GM21526 (cell line): ENCODE measurements at regions not wholly inside any gene's neighbourhood (a gene's known extent, or its start where the extent isn't known, plus 50 kb on each side); places are given as distances from the start of the nearest gene placed in this dataset.

Source experiments
- ATAC-seq: cut with Tn5 transposase; IDR thresholded peaks from one replicate; pipeline ENCODE4 v1.9.1; 2021; ENCODE audit warnings: moderate library complexity; ENCODE audit not compliant: unreplicated experiment, low FRiP score

DNA sequence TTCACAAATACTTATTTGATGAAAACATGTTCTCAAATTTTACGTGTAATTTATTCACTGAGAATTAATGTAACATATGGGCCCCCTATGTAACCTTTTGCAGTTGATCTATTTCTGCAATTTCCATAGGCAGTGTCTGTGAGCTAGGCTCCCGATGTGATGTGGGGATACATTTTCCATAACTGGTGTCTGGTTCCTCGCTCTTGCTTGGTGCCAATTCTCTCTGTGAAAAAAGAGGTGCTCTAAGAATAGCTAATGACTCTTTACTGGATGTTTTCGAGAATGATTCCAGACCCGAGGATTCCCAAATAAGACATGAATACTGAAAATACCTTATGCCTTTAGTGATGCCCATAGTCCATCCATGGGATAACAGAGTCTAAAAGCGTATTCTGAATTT lies 286.7 kb upstream of the FZD8 start:
- no peak for ATAC-seq

DNA sequence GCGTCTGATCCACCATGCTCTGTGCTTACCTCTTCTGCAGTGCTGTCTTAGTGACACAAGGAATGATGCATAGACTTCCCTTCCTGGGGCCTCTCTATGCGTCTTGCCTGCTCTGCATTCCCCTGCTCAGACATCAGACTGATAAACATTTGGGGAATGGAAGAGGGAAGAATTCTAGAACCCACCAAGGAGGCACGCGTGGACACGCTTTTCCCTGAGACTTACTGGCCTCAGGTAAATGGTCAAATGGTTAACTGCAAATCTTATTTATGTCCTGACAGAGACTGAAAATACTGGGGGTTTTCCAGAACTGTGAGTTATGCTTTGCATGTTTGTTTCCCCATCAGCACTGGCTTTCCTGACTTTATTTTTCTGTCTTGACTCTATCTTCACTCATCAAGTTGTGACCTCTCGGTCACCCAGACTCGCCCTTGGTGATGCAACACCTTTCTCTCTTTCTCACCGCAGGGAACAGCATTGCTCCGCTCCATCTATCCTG lies 285.9 kb upstream of the FZD8 start:
- ATAC-seq, result no peak

DNA sequence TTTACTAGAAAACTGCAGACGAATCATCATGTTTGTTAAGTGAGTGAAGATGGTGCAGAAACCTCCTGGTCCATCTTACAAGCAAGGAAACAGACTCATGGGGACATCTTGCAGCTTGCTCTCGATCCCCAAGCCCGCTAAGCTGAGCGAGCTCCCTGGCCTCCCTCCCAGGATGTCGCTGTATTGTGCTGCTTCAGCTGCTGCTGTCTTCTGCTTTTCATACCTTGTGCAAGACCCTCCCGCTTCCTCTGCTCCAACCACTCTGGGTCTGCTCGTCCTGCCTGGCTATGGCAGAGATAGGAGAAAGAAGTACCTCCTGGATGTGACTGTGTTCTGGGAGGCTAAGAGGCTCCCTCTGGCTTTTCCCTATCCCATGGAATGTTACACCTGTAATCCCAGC lies 285.2 kb upstream of the FZD8 start:
- no peak for ATAC-seq

DNA sequence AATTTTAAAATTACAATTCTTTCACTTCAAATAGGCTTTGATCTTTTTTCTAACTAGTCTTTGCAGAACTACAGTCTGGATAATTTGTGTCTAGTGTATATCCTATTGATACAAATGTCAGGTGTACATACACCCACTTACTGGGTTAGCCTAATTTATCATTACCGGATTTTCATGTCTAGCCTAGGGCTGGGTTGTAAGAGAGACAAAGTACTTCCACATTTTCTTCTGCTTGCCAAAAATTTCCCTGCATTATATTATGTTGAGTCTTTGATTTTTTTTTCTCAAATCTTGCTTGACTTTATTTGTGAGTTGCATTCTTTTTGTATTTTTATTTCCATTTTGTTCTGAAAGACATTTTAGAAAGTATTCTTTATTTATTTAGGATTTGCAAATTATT lies 284.8 kb upstream of the FZD8 start:
- no peak for ATAC-seq

DNA sequence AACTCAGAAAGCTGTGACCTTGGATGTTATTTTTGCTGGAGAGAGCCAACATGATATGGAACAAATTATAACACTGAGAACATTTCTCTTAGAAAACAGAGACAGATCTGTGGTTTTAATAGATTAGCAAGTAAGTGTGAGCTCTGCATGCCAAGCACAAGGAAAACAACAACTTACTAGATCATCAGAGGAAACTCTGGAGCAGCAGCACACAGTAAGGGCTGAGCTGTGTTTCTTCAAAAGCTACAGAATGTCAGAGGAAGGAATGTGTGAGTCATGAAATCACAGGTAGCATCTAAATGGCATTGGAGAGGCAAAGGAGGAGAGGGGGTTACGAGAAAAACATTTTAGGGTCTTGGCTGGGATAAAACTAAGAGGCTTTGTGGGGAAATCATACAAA lies 283.4 kb upstream of the FZD8 start:
- no peak for ATAC-seq

DNA sequence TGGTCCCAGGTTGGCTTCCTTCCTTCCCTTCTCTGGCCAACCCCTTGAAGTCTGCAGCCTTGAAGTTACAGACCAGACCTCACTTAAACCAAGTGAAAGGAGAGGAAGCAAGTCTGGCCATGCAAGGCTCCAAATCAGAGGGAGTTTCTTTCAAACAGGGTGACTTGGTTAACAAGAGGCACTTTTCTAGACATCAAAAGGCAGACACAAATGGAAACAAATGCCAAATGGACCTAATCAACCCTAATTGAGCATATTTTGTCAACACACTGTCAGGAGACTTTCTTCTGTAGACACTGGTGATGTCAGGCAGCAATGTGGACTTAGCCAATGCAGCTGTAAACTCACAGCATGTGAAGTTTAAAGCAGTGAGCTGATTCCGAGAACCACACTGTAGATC lies 282.7 kb upstream of the FZD8 start:
- no peak for ATAC-seq

DNA sequence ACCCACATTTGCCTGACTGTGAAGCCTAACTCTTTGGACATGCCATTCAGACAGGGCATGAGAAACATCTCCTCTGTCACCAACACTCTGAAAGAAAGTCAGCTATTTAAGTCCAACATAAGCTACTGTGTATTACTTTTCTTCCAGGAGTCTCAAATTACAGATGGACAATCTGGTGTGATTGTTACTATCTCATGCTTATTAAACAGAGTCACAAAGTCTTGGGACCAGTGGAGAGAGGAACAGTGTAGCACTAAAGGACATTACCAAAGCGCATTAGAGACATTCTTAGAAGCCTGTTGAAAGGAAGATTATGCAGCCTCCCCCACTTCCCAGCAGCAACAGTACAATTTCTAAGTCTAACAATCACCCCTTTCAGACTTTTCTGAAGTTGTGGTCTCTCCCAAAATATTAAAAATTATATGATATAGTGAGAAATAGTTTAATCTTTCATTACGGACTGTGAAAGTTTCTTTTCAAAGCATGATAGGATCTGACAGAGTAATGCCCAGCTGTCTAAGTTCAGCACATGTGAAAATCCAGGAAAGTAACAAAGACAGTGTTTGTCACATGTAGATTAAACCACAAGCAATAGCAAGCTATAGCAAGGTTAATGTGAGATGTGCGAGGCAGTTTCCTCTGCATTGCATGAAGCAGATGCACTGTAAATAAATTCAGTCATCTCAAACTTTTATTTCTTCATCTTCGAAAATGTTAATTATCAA lies 280.9 kb upstream of the FZD8 start:
- no peak for ATAC-seq

DNA sequence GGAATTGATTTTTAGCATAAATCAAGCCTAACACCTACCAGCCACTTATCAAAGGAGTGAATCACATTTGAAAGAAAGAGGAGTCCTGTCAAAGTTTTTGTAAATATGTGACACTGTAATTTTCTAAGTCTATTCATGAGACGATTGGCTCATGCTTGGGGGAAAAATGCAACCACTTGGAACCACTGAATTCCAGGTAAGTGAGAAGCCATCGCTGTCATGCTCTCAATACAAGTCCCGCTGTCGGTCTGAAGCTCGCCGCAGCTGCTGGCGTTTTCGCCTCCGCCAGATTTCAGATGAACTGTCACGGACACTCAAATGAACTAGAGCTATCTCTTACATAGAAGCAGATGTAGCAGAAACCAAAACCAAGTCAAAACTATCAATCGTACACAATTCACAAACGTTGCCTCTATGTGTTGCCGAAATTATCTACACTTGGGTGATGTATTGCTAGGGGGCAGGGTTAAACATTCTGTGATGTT lies 279.8 kb upstream of the FZD8 start:
- ATAC-seq, result no peak

DNA sequence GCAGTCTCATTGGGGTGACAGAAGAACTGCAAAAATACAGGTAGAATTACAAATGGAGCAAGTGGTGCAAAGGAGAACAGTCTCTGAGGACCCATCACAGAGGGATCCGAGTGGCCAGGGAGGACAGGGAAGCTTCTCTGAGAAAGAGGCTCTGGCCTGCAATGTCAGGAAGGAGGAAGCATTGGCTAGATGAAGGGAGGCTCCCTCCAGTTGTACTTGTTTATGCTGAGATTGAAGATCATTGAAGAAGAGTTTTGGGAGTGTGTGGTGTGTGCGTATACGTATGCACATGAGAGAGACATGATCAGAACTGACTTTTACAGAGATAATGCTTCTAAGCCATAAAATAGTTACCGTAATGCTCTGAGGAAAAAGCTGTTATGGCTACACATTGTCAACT lies 274.7 kb upstream of the FZD8 start:
- ATAC-seq, result no peak

DNA sequence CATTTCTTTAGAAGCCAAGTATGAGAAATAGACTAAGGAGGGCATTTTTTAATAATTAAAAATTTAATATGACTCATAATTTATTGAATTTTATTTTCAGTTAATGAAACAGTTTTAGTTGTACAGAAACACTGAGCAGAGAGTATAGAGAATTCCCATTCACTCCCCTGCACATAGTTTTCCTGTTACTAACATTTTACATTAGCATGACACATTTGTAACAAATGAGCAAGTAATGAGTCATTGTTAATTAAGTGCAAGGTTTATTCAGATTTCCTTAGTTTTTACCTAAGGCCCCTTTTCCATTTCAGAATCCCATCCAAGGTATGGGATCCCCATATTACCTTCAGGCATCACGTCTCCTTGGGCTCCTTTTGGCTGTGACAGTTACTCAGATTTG lies 271.5 kb upstream of the FZD8 start:
- no peak for ATAC-seq

DNA sequence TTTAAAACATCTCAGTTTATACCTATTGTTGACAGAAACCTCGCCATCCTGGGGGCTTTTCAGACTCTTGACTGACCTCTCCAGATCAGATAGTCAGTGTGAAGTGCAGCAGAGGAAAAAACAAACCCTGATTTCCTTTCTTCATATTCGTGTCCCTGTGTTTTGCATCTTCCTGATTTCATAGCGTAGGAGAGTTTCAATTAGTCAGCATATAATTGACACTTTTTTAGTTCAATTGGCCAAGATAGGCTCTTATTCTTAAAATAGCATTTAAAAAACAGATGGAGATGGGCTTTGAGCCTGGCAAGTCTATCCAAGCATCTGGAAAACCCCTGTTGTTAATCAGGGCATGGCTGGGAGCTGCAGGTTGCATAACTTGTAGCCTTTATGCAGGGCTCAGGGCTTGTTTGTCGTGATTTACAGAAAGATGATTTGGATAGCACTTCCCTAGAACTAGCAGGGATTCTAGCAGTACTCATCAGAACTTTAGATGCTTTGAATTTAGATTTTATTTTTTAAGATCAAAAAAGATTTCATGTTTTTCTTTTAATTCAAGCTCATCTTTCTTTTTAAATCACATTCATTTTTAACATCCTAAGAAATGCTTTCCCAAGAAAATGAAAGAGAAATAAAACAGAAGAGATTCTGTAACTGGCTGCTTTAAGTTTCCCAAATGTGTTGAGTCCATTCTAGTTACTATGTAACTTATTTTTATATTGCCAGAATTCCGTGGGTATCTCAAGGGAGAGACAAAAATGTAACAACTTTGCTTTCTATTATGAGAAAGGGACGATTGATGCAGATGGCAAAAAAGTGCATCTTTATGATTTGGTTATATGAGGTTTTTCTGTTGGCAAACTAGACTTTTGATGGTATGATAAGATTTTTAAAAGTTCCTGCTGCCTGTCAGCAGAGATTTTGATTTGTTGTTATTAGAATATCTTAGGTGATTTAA lies 270.8 kb upstream of the FZD8 start:
- no peak for ATAC-seq

DNA sequence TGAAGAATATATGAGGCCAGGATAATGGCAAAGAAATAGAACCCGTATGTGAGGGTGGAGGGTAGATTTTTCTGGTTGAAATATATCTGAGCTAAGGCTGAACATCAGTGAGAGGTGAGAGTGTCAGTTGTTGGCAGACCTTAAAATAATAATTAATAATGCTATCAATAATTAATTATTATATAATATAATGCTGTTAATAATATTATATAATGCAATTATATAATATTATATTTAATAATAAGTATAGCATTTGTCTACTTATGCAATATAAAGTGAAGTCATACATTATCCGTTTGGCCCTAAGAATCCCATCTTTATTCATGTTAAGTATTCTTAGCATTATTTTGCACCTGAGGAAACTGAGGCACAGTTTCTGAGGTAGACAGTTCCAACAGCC lies 269.9 kb upstream of the FZD8 start:
- ATAC-seq, result no peak

DNA sequence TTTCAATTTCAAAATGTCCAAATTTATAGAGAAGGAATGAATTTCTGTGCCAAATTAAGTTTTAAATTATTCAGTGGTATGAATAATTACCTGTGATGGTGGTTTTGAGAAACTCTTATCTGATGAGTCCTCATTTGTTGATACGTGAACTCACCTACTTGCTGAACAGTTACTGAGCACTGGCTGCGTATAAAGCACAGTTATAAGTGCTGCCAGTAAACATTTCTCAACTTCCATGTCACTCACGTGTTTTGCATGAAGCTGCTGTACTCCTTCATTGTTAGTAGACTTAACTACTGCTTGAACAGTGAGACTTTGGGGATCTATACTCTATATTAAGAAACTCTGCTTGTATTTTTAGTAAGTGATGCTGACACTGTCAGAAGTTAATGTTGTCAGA lies 269.1 kb upstream of the FZD8 start:
- no peak for ATAC-seq

DNA sequence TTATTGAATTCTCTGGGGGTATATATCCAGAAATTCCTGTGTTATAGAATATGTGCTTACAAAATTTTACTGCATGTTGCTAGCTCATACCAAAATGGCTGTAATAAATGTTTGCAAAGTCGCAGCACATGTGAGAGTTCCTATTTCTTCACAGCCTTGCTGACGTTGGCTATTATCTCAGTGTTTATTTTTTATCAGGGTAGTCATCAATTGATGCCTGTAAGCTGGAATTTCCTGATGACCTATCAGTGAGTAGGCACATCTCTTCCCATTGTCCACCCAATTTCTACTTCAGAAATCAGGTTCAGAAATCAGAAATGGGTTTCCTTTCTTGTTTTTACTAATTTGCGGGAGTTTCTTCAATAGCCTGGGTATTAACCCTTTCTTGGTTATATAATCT lies 268.1 kb upstream of the FZD8 start:
- no peak for ATAC-seq

DNA sequence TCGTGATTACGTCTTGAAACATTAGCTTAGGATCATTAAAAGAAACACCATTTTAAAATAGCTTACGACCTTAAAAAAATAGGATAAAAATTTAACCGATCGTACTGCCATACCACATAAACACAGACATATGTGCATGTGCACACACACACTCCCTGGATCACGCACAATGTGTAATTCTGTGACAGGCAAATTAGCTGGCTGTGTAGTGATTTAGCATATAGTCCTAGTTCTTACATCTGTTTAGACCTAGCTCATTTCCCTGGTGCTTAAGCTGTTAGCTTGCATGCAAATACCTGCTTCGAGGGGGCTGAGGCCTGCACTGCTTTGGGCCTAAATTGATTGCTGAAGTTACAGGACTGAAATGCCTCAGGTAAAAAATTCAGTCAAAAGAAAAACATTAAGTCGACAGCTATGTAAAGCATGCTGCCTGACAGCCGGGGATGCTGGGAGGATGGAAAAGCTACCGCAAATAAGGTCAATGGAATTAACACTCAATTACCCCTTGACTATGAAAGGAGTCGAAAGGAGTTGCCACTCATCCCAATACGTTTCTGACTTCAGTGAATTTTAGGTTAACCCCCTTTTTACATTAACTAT lies 267.1 kb upstream of the FZD8 start:
- ATAC-seq, result no peak

DNA sequence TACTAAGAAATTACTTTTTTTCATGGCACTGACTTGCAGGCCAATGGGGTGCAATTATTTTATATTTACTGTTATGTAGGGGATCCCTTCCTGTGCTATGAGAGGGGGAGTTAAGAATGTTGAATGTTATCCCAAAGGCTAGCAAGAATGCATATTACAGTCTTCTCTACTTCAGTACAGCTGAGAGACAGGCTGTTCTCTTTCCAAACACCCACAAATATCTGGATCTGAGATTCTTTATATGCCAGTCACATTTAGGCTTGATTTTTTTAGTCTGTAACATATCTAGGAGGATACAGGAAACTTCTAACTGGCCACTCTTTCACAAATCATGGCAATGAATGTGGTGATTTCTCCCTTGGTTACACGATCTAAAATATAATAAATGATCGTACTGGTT lies 266.4 kb upstream of the FZD8 start:
- ATAC-seq, result no peak

DNA sequence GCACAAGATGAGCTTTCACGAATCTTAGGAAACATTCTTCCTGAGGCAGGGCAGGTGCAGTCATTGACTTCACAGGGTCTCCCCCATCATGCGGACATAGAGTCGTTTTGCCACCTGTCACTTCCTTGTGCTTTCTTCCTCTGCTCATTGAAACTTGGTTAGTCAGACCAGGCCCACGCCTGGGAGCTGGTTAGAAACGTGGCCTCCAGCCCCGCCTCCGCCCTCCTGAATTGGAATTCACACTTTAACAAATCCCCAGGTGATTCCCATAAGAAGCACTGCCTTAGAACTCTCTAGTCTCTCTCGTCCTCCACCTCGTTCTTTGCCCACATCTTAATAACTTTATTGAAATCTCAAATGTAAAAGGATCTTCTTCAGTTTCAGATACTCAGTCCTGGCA lies 265.5 kb upstream of the FZD8 start:
- ATAC-seq, result no peak

DNA sequence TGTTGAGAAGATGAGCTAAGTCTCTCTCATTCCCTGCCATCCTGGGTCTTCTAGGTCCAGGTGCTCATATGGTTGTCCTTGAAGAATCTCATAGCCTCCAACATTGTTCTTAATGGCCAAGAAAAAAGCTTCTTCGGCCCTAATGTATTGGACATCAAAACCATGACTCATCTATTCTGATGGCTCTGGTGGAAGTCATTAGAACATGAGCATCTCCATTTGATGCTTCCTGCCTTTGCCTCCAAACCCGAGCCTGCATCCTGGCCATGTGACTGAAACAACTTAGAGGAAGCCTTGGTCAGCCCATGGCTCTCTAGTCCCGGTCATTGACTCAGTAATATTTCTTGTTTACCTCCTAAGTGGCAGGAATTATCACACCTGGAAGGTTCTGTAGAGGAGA lies 264.1 kb upstream of the FZD8 start:
- ATAC-seq, result no peak

DNA sequence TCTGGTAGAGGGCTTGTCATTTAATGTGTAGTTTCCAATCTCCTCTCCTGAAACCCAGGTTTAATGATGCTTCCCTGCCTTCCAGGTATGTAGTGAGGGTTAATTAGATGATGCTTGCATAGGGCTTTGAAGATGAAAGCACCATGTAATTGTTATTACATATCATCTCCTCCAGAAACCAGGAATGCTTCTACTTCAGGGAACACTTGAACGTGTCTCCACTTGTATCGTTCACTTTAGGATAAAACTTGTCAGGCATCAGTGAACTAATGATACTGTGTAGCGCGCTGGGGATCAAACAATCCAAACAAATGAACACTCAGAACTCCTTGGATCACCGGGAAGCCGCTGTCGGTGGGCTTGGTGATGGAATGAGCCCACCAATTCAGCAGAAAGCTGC lies 260.9 kb upstream of the FZD8 start:
- no peak for ATAC-seq

DNA sequence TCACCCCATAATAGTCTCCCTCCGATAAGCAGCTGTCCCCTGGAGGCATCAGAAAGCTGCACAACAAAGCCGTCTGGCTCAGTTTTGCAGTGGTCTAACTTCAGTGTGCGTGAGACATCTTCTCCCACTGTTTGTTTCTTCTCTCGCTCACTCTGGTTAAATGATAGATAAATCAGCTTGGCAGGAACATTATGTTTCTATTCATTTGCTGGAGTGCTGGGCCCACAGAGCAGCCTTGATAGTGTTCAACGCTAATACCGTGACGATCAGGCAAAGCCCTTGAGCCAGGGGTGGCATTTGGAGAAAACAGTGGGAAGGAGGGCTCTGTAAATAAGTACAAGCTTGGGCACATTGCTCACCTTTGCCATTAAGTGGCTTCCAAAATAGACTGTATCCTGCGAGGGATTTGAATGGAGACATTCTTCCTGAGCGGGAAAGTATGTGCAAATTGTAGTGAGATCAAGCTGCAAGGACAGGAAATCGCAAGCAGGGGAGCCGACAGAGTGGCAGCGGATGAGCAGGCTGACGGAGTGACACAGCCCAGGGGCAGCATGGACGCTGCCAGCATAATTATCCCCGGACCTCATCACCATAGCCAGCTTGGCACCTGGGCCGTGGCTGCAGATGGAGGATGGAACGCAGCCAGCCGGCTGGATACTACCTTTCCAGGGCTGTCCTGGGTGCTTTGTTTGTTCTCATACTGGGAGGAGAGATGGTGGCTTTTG lies 256.8 kb upstream of the FZD8 start:
- ATAC-seq, result no peak

DNA sequence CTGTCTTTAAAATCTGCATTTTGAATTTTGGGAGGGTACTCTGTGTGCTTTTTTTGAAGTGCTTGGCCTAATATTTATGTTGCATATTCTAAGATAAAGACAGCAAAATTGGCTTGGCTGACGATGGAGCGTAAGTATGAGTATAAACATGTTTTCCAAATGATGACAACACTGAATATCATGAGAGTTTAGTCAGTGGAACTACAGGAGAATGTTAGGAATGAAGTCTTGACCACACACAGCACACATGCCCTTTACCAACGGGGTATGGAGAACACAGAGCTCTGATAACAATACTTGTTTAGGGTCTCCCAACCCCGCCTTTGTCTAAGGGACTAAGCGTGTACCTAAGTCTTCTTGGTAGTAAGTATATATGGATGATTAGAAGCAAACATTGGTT lies 253.9 kb upstream of the FZD8 start:
- ATAC-seq, result no peak
